ENCODE measurements at regions not wholly inside any gene's neighbourhood (a gene's known extent, or its start where the extent isn't known, plus 50 kb on each side); places are given as distances from the start of the nearest gene placed in this dataset.
"Not testable (repeated sequence)": the region's sequence is repeated elsewhere in the genome, so short reads cannot be mapped to it uniquely, and the experiment has no call there.

GRCh38 chr4:127403471-127404084 lies 229.2 kb upstream of the INTU start:
- no peak for ATAC-seq
- DNase-seq, result no peak

GRCh38 chr4:127406187-127406586 lies 226.6 kb upstream of the INTU start:
- no peak for ATAC-seq
- no peak for DNase-seq

GRCh38 chr4:127407572-127407971 lies 225.2 kb upstream of the INTU start:
- not testable (repeated sequence) for ATAC-seq, DNase-seq

GRCh38 chr4:127410201-127410600 lies 222.6 kb upstream of the INTU start:
- ATAC-seq, result no peak
- no peak for DNase-seq

GRCh38 chr4:127410644-127411043 lies 222.1 kb upstream of the INTU start:
- DNase-seq, result no peak
- ATAC-seq, result no peak

- no peak for ATAC-seq
These were observed 217.7 kb upstream of the INTU start for GRCh38 chr4:127414951-127415606.

GRCh38 chr4:127416115-127416514 lies 216.6 kb upstream of the INTU start:
- DNase-seq, result no peak
- ATAC-seq, result no peak

More at GRCh38 chr4:127414951-127415606, 217.7 kb upstream of the INTU start:
- DNase-seq, result no peak

GRCh38 chr4:127417885-127418535 lies 214.7 kb upstream of the INTU start:
- ATAC-seq, result no peak

GRCh38 chr4:127419431-127419830 lies 213.3 kb upstream of the INTU start:
- ATAC-seq, result no peak

More at GRCh38 chr4:127417885-127418535, 214.7 kb upstream of the INTU start:
- DNase-seq, result no peak

GRCh38 chr4:127421437-127421836 lies 211.3 kb upstream of the INTU start:
- ATAC-seq (no peak), DNase-seq (no peak)

More at GRCh38 chr4:127419431-127419830, 213.3 kb upstream of the INTU start:
- DNase-seq, result no peak

GRCh38 chr4:127425202-127425845 lies 207.4 kb upstream of the INTU start:
- DNase-seq (no peak), ATAC-seq (no peak)

GRCh38 chr4:127425851-127426250 lies 206.9 kb upstream of the INTU start:
- ATAC-seq, result no peak
- no peak for DNase-seq

- ATAC-seq, result no peak
These were observed 191.2 kb upstream of the INTU start for GRCh38 chr4:127441571-127441970.

GRCh38 chr4:127445471-127445870 lies 187.3 kb upstream of the INTU start:
- ATAC-seq (no peak), DNase-seq (no peak)

More at GRCh38 chr4:127441571-127441970, 191.2 kb upstream of the INTU start:
- DNase-seq, result no peak

GRCh38 chr4:127446427-127446885 lies 186.3 kb upstream of the INTU start:
- DNase-seq (no peak), ATAC-seq (no peak)

- DNase-seq (no peak), ATAC-seq (no peak)
These were observed 183.8 kb upstream of the INTU start for GRCh38 chr4:127448986-127449385.

- ATAC-seq, result no peak
- DNase-seq, result no peak
These were observed 183.3 kb upstream of the INTU start for GRCh38 chr4:127449449-127449848.

- DNase-seq (no peak), ATAC-seq (no peak)
These were observed 182.5 kb upstream of the INTU start for GRCh38 chr4:127450276-127450675.

- no peak for ATAC-seq
- DNase-seq, result no peak
These were observed 168.9 kb upstream of the INTU start for GRCh38 chr4:127463883-127464282.

- no peak for DNase-seq
- ATAC-seq, result no peak
These were observed 163.2 kb upstream of the INTU start for GRCh38 chr4:127469542-127469941.

- DNase-seq, result no peak
These were observed 162.6 kb upstream of the INTU start for GRCh38 chr4:127469959-127470809.

GRCh38 chr4:127478271-127478670 lies 154.5 kb upstream of the INTU start:
- not testable (repeated sequence) for ATAC-seq

More at GRCh38 chr4:127469959-127470809, 162.6 kb upstream of the INTU start:
- no peak for ATAC-seq

More at GRCh38 chr4:127478271-127478670, 154.5 kb upstream of the INTU start:
- DNase-seq, result not testable (repeated sequence)
